Fibroblast of the conjunctiva (primary cell): ENCODE measurements at regions not wholly inside any gene's neighbourhood (a gene's known extent, or its start where the extent isn't known, plus 50 kb on each side); places are given as distances from the start of the nearest gene placed in this dataset.
"Not testable (repeated sequence)": the region's sequence is repeated elsewhere in the genome, so short reads cannot be mapped to it uniquely, and the experiment has no call there.

Experiments
- DNase-seq: peaks from one replicate; pipeline ENCODE4 v3.0.0-alpha.2; 2010; ENCODE audit warnings: low read depth

GRCh38 chr2:226164512-226164911 is 635.1 kb downstream of the IRS1 start:
- no peak for DNase-seq

GRCh38 chr2:226160617-226161016 is 639.0 kb downstream of the IRS1 start:
- DNase-seq, result not testable (repeated sequence)

- DNase-seq, result no peak
Observed at GRCh38 chr2:226159875-226160479, 639.6 kb downstream of the IRS1 start.

- DNase-seq, result no peak
Observed at GRCh38 chr2:226158940-226159339, 640.7 kb downstream of the IRS1 start.

- DNase-seq, result no peak
Observed at GRCh38 chr2:226158229-226158628, 641.4 kb downstream of the IRS1 start.

- DNase-seq, result no peak
Observed at GRCh38 chr2:226155093-226155875, 644.3 kb downstream of the IRS1 start.

GRCh38 chr2:226154610-226155009 is 645.0 kb downstream of the IRS1 start:
- no peak for DNase-seq

- no peak for DNase-seq
Observed at GRCh38 chr2:226153553-226153952, 646.1 kb downstream of the IRS1 start.

GRCh38 chr2:226151157-226151556 is 648.5 kb downstream of the IRS1 start:
- no peak for DNase-seq

- no peak for DNase-seq
Observed at GRCh38 chr2:226143091-226143490, 656.5 kb downstream of the IRS1 start.

- no peak for DNase-seq
Observed at GRCh38 chr2:226142463-226142862, 657.2 kb downstream of the IRS1 start.

GRCh38 chr2:226140594-226140993 is 659.0 kb downstream of the IRS1 start:
- no peak for DNase-seq

GRCh38 chr2:226139759-226140158 is 659.9 kb downstream of the IRS1 start:
- no peak for DNase-seq

GRCh38 chr2:226137201-226137811 is 662.3 kb downstream of the IRS1 start:
- no peak for DNase-seq

- DNase-seq, result no peak
Observed at GRCh38 chr2:226136739-226137138, 662.9 kb downstream of the IRS1 start.

- no peak for DNase-seq
Observed at GRCh38 chr2:226135861-226136548, 663.6 kb downstream of the IRS1 start.

- no peak for DNase-seq
Observed at GRCh38 chr2:226132323-226133215, 667.1 kb downstream of the IRS1 start.

GRCh38 chr2:226131299-226131784 is 668.3 kb downstream of the IRS1 start:
- DNase-seq, result no peak

- no peak for DNase-seq
Observed at GRCh38 chr2:226130192-226130591, 669.4 kb downstream of the IRS1 start.

GRCh38 chr2:226127682-226128081 is 671.9 kb downstream of the IRS1 start:
- no peak for DNase-seq

- DNase-seq, result no peak
Observed at GRCh38 chr2:226126104-226126503, 673.5 kb downstream of the IRS1 start.
